ENCODE measurements at regions not wholly inside any gene's neighbourhood (a gene's known extent, or its start where the extent isn't known, plus 50 kb on each side); places are given as distances from the start of the nearest gene placed in this dataset.
"Not testable (repeated sequence)": the region's sequence is repeated elsewhere in the genome, so short reads cannot be mapped to it uniquely, and the experiment has no call there.

DNA sequence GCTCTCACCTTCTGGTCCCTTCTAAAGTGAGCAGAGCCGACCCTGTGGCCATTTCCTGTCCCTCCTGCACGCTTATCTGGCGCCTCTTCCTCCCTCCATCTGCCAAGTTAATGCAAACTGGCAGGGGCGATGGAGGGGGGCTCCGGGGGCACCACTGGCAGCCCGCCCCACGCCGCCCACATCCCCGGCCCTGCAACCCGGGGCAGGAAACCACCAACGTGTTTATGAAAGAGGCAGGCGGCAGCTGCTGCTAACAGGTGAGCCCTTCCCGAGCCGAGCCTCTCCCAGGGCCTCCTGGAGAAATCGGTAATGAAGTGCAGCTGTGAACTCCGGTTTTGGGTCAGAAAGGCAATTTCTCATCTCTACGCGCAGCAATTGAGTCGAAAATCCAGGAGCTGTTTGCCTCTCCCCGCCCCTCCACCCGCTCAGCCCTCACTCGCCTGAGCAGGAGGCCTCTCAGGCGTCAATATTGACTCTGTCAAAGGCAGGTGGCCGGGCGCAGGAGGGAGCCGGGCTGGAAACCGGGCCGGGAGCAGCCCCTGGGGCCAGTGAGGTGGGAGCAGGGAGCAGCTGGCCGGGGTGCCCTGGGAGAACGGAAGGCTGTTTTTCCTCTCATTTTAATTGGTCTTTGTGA, 164.4 kb upstream of the GSE1 start:
- peak; percentile 25 for DNase-seq (ENCODE audit: low read depth)
- no peak overlapping the region for H3K4me3 ChIP-seq (ENCODE audit: low read depth, low read length)

DNA sequence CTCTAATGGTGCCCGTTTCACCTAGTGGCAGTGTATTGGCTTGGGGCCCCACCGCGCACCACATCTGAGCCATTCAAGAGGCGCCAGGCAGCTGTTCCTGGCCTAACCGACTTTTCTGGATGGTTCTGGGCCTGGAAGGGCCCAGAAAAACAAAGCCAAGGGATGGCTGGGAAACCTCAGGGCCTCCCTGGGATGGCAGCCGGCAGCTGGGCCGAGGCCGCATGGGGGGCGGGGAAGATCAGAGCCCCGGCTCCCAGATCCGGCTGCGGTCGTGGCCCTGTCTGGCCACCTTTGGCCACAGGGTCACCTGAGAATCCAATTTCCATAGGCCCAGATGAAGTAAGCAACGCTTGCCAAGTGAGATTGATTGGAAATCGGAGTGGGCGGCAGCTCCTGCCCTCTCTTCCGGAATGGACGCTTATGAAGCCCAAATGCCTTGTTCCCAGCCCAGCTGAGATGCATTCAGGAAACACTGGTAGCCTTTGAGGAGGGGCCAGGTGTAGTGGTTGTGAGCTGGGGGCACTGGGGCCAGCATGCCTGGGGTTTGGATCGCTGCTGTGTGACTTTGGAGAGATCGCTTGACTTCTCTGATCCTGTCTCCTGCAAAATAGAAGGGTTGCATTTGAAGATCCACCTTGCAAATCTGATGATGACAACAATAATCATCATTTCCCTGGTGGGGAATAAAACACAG, 163.8 kb upstream of the GSE1 start:
- H3K4me3 ChIP-seq (ENCODE audit: low read depth, low read length), result no peak overlapping the region
- peak; percentile 32 for DNase-seq (ENCODE audit: low read depth)

- DNase-seq (ENCODE audit: low read depth), result no peak
Observed at GRCh38 chr16:85449885-85450245, 163.3 kb upstream of the GSE1 start.

GRCh38 chr16:85451142-85451541, 162.0 kb upstream of the GSE1 start:
- not testable (repeated sequence) for H3K4me3 ChIP-seq (ENCODE audit: low read depth, low read length); DNase-seq (ENCODE audit: low read depth)

More at GRCh38 chr16:85449885-85450245, 163.3 kb upstream of the GSE1 start:
- no peak overlapping the region for H3K4me3 ChIP-seq (ENCODE audit: low read depth, low read length)

DNA sequence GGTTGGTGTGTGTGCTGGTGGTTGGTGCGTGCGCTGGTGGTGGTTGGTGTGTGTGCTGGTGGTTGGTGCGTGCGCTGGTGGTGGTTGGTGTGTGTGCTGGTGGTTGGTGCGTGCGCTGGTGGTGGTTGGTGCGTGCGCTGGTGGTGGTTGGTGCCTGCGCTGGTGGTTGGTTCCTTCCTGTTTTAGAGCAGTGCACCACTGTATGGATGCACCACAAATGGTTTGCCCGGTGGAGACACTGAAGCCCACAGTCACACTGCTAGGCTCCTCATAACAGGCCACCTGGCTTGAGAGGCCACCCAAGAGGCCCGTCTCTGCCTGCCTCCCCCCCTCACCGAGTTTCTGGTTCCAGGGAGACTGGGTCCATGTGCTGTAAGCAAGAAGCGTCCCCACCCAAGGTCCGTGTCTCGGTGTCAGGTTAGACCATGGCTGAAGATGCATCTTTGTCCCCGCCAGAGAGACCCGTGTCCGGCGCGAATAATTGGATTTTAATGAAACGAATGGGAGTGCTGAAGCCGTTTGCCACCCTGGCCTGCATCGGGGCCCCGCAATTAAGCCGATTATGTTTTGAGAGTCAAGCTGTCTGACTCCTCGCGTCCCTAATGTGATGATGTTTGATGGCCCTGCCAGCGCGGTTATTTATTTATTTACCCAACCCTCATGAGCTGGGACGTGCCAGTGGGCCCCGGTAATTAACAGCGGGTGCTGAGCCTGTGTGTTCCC, 161.3 kb upstream of the GSE1 start:
- H3K4me3 ChIP-seq (ENCODE audit: low read depth, low read length), result no peak overlapping the region
- DNase-seq (ENCODE audit: low read depth), result no peak

GRCh38 chr16:85452364-85453193, 160.5 kb upstream of the GSE1 start:
- DNase-seq (ENCODE audit: low read depth), result no peak
- H3K4me3 ChIP-seq (ENCODE audit: low read depth, low read length), result no peak overlapping the region

- no peak for DNase-seq (ENCODE audit: low read depth)
Observed at GRCh38 chr16:85453194-85453678, 159.9 kb upstream of the GSE1 start.

DNA sequence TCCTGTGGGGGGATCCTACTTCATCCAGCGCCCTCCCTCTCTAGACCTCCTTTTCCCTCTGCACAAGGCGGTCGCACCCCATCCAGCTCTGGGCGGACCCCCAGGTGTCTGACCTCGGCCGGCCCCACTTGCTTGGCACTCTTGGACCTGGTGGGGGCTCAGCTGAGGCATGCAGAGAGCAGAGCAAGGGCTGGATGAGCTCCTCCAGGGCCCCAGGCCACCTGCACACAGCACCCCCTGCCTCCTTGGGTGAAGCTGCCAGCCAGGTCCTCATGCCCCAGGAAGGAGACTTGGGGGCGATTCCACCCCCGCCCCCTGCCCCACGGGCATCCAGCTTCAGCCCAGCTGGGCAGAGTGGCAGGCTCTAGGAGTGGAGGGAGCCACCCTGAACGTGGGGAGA, 159.4 kb upstream of the GSE1 start:
- H3K4me3 ChIP-seq (ENCODE audit: low read depth, low read length), result no peak overlapping the region
- DNase-seq (ENCODE audit: low read depth), result no peak

More at GRCh38 chr16:85453194-85453678, 159.9 kb upstream of the GSE1 start:
- H3K4me3 ChIP-seq (ENCODE audit: low read depth, low read length), result no peak overlapping the region

DNA sequence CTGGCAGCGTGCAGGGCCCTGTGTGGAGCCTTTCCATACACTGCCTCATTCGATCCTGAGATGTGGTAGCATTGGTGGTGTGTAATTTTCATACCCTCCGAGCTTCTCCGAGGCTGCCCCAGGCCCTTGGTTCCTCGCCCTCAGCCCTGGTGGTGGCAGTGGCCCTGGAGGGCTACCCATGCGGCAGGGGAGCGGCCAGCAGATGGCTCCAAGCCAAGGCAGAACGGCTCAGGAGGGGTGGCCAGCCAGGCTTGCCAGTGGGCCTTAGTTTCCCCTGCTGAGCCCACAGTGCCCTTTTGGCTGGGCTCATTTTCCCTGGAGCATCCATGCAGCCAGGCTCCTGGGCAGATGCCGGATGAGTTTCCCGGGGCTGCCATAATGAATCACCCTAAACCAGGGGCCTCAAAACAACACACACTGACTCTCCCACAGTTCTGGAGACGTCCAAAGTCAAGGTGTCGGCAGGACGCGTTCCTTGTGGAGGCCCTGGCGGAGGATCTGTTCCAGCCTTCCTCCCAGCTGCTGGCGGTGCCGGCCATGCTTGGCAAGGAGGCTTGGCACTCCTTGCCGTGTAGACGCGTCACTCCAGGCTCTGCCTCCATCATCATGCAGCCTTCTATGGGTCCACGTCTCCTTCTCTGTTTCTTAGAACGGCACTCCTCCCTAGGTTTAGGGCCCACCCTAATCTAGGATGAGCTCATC, 158.8 kb upstream of the GSE1 start:
- no peak for DNase-seq (ENCODE audit: low read depth)
- no peak overlapping the region for H3K4me3 ChIP-seq (ENCODE audit: low read depth, low read length)

DNA sequence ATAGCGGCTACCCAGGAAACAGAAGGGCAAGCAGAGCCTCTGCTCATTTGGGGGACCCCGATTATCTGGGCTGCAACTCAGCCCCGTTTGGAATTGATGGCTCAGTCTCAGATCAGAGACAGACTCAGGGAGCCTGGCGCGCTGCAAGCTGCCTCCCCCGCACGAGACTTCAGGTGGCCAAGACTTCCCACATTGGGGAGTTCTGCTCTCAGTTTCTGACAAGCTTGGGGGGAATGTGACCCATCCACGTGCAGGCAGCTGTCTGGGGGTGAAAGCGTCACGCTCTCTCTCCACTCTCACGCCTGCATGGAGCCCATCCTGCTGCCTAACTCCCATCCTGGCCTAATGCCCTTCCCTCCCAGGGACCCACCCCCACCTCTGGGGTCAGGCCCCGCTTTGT, 157.6 kb upstream of the GSE1 start:
- no peak for DNase-seq (ENCODE audit: low read depth)
- H3K4me3 ChIP-seq (ENCODE audit: low read depth, low read length), result no peak overlapping the region

- no peak for DNase-seq (ENCODE audit: low read depth)
- no peak overlapping the region for H3K4me3 ChIP-seq (ENCODE audit: low read depth, low read length)
Observed at GRCh38 chr16:85457366-85457765, 155.8 kb upstream of the GSE1 start.

GRCh38 chr16:85458968-85459367, 154.2 kb upstream of the GSE1 start:
- no peak overlapping the region for H3K4me3 ChIP-seq (ENCODE audit: low read depth, low read length)
- DNase-seq (ENCODE audit: low read depth), result no peak

GRCh38 chr16:85459529-85460251, 153.4 kb upstream of the GSE1 start:
- H3K4me3 ChIP-seq (ENCODE audit: low read depth, low read length), result no peak overlapping the region
- DNase-seq (ENCODE audit: low read depth), result no peak

DNA sequence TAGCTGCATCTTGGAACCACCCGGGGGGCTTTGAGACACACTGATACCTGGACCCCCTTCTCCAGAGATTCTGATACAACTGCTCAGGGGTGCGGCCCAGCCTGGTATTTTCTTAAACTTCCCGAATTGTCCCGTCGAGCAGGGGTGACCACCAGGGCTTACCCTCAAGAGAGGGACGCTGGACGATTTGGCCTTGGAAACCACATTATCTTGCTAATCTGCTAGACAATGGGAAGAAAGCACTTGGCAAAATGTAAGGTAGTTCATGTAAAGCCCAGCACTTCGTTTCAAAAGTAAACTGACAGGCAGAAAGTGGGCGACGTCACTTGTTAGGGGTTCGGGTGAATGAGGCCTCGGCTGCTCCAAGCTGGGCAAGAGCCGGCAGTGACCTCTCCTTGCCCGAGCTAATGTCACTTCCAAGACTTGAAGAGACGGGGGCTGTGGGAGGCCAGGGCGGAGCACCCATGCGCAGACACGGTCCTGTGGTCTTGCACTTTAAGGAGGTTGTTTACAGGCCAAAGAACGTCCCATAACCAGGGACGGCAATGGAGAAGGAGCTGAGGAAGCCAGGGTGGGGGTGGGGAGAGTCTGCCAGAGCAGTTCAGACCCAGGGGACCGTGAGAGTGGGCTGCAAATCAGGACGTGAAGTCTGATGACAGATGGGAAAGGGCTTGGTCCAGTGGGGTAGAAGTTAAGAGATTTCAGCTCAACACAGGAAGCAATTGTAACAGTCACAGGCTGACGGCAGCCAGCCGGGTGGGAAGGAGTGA, 152.7 kb upstream of the GSE1 start:
- no peak for DNase-seq (ENCODE audit: low read depth)
- H3K4me3 ChIP-seq (ENCODE audit: low read depth, low read length), result no peak overlapping the region

DNA sequence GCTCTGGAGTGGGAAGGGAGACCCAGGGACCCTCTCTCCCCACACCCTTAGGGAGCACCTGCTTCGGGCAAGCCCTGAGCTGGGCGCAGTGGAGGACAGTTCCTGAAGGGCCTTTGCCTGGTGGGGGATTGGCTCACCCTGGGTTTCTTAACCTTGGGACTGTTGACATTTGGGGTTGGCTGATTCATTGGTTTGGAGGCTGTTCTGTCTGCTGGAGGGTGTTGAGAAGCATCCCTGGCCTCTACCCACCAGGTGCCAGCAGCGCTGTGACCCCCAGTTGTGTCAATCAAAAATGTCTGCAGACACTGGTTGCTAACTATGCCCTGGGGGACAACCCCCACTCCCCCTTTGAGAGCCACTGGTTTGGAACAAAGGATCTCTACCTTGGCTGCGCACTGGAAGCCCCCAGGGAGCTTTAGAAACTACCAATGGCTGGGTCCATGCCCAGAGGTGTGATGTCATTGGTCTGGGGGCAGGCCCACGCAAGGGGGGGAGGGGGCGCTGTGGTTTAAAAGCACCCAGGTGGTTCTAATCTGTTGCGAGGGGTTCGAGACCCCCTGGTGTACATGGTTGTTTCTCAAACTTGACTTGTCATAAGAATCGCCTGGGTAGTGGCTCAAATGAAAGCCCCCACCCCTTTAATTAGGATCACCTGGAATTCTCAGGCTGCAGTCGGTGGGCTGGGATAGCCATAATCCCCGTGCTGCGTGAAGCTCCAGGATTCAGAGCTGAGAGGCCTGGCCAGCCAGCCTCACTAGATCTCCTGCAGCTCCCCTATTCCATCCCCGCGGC, 151.9 kb upstream of the GSE1 start:
- peak; percentile 50 for DNase-seq (ENCODE audit: low read depth)
- H3K4me3 ChIP-seq (ENCODE audit: low read depth, low read length), result no peak overlapping the region

GRCh38 chr16:85461814-85462713, 151.1 kb upstream of the GSE1 start:
- DNase-seq (ENCODE audit: low read depth), result no peak
- peak overlapping the region; percentile 36 for H3K4me3 ChIP-seq (ENCODE audit: low read depth, low read length)

Measured in skeletal muscle cell (primary cell).